HCT116 (cell line): ENCODE measurements at regions not wholly inside any gene's neighbourhood (a gene's known extent, or its start where the extent isn't known, plus 50 kb on each side); places are given as distances from the start of the nearest gene placed in this dataset.

Experiments used
- ATAC-seq: fragments of 200-7000 bp; cut with Tn5 transposase; 2 replicates; pipeline ENCODE4 v1.9.1; 2020; ENCODE audit warnings: mild to moderate bottlenecking, moderate library complexity
- BruUV-seq: library from RNA; stranded (reverse); fragments of 400-500 nt; replicated peaks from 2 replicates; lab custom pipeline; 2021; lab: Mats Ljungman, UMichigan
- CTCF ChIA-PET: fragments of 300-600 bp; sonication (Branson Sonifier 250); formaldehyde crosslinking; loops from one replicate; lab custom pipeline; 2021; ENCODE audit warnings: antibody characterized with exemption; lab: Charles Lee
- POLR2A ChIA-PET: fragments of 300-600, 350-600 bp; sonication (Branson Sonifier 250); formaldehyde crosslinking; loops from one replicate; lab custom pipeline; 2021; ENCODE audit warnings: antibody characterized with exemption; lab: Charles Lee
- RAD21 ChIA-PET, 2 experiments: fragments of 300-600 bp; sonication (Branson Sonifier 250); formaldehyde crosslinking; loops; one replicate each; lab custom pipeline; 2023; ENCODE audit warnings: low total read pairs in 2 of 2; ENCODE audit not compliant: uncharacterized antibody in 2 of 2, unreplicated experiment in 2 of 2, low non-redundant PET in 1 of 2; lab: Charles Lee
- DNase-seq: peaks from one replicate; pipeline ENCODE4 v3.0.0-alpha.2; 2010; ENCODE audit warnings: low read depth, low spot score
- H2AFZ ChIP-seq: fragments of 200-600 bp; shearing (Covaris generic), sonication (generic); 2 replicates; pipeline ENCODE4 v1.6.1; 2017; ENCODE audit warnings: low read depth, mixed run types, mixed read lengths, antibody characterized with exemption, low read length; ENCODE audit not compliant: poor library complexity, severe bottlenecking
- H3K27ac ChIP-seq: 2 replicates; pipeline ENCODE4 v1.5.1; 2012; ENCODE audit warnings: low read depth, low read length
- H3K27me3 ChIP-seq: fragments of 200-600 bp; sonication (generic); 2 replicates; pipeline ENCODE4 v1.6.1; 2016; ENCODE audit warnings: mixed run types, low read length, mixed read lengths; ENCODE audit not compliant: insufficient read depth
- H3K36me3 ChIP-seq, 2 experiments: fragments of 200-500 bp in 1 of 2; fragments of 200-600 bp in 1 of 2; sonication (Bioruptor generic) in 1 of 2; sonication (generic) in 1 of 2; 2 replicates each; pipeline versions ENCODE4 v1.5.1 to v1.6.1; 2014 to 2016; ENCODE audit warnings: low read length in 2 of 2, inconsistent platforms in 1 of 2, mixed read lengths in 1 of 2, mixed run types in 1 of 2; ENCODE audit not compliant: insufficient read depth in 2 of 2, control insufficient read depth in 1 of 2
- H3K4me1 ChIP-seq, 2 experiments: fragments of 200-600 bp in 1 of 2; sonication (generic) in 1 of 2; 2 replicates each; pipeline versions ENCODE4 v1.5.1 to v1.6.1; 2012 to 2017; ENCODE audit warnings: low read length in 2 of 2, inconsistent platforms in 1 of 2, mild to moderate bottlenecking in 1 of 2, mixed read lengths in 1 of 2, mixed run types in 1 of 2, moderate library complexity in 1 of 2; ENCODE audit not compliant: insufficient read depth in 2 of 2, control insufficient read depth in 1 of 2
- H3K4me2 ChIP-seq: fragments of 200-600 bp; sonication (generic); 2 replicates; pipeline ENCODE4 v1.6.1; 2017; ENCODE audit warnings: mixed run types, low read length, mixed read lengths
- H3K4me3 ChIP-seq, 2 experiments: fragments of 200-600 bp in 1 of 2; sonication (generic) in 1 of 2; replicated peaks in 1 of 2; 2 replicates each; pipeline ENCODE4 v1.5.1; 2011 to 2016; ENCODE audit warnings: low read length in 2 of 2, control low read depth in 1 of 2, low read depth in 1 of 2, mild to moderate bottlenecking in 1 of 2, mixed read lengths in 1 of 2, mixed run types in 1 of 2
- H3K79me2 ChIP-seq: fragments of 200-600 bp; sonication (generic); 2 replicates; pipeline ENCODE4 v1.6.1; 2017; ENCODE audit warnings: mild to moderate bottlenecking, mixed run types, low read length, moderate library complexity, mixed read lengths; ENCODE audit not compliant: insufficient read depth
- H3K9ac ChIP-seq: fragments of 200-600 bp; sonication (generic); 2 replicates; pipeline ENCODE4 v1.6.1; 2016; ENCODE audit warnings: low read length, mixed read lengths
- H3K9me2 ChIP-seq: fragments of 200-600 bp; sonication (generic), shearing (Covaris generic); 2 replicates; pipeline ENCODE4 v1.6.1; 2017; ENCODE audit warnings: mixed run types, mild to moderate bottlenecking, moderate library complexity; ENCODE audit not compliant: insufficient read depth
- H3K9me3 ChIP-seq, 2 experiments: fragments of 200-500 bp in 1 of 2; fragments of 200-600 bp in 1 of 2; sonication (Bioruptor generic) in 1 of 2; sonication (generic) in 1 of 2; 2 replicates each; pipeline ENCODE4 v1.6.1; 2014 to 2017; ENCODE audit warnings: low read length in 2 of 2, mixed read lengths in 2 of 2, inconsistent platforms in 1 of 2, low read depth in 1 of 2, mild to moderate bottlenecking in 1 of 2, mixed run types in 1 of 2, moderate library complexity in 1 of 2; ENCODE audit not compliant: control insufficient read depth in 1 of 2, insufficient read depth in 1 of 2
- H4K20me1 ChIP-seq: fragments of 200-600 bp; sonication (generic), shearing (Covaris generic); 2 replicates; pipeline ENCODE4 v1.6.1; 2017; ENCODE audit warnings: mixed run types, mild to moderate bottlenecking, moderate library complexity; ENCODE audit not compliant: insufficient read depth
- CBX3 ChIP-seq: IDR thresholded peaks from 2 replicates; pipeline ENCODE4 v1.6.1; 2012; ENCODE audit warnings: low read depth
- CEBPB ChIP-seq: IDR thresholded peaks from 2 replicates; pipeline ENCODE4 v1.6.1; 2012; ENCODE audit warnings: low read depth
- EGR1 ChIP-seq: IDR thresholded peaks from 2 replicates; pipeline ENCODE4 v1.6.1; 2012; ENCODE audit warnings: low read depth
- ELF1 ChIP-seq: IDR thresholded peaks from 2 replicates; pipeline ENCODE4 v1.6.1; 2012; ENCODE audit warnings: low read depth, borderline replicate concordance
- EZH2 ChIP-seq: fragments of 200-600 bp; sonication (generic); IDR thresholded peaks from 2 replicates; pipeline ENCODE4 v1.6.1; 2017; ENCODE audit warnings: antibody characterized with exemption, mixed run types
- EZH2phosphoT487 ChIP-seq: fragments of 200-600 bp; IDR thresholded peaks from 2 replicates; pipeline ENCODE4 v1.6.1; 2018; ENCODE audit warnings: antibody characterized with exemption, borderline replicate concordance
- JUND ChIP-seq: IDR thresholded peaks from 2 replicates; pipeline ENCODE4 v1.6.1; 2012
- POLR2A ChIP-seq: IDR thresholded peaks from 2 replicates; pipeline ENCODE4 v1.7.0; 2011; ENCODE audit warnings: borderline replicate concordance; ENCODE audit not compliant: insufficient read depth, insufficient read length; ENCODE audit errors: extremely low read depth
- POLR2AphosphoS5 ChIP-seq: IDR thresholded peaks from 2 replicates; pipeline ENCODE4 v1.6.1; 2011; ENCODE audit warnings: mild to moderate bottlenecking, low read depth, low read length, moderate library complexity
- RAD21 ChIP-seq: IDR thresholded peaks from 2 replicates; pipeline ENCODE4 v1.6.1; 2012; ENCODE audit warnings: low read depth, mild to moderate bottlenecking
- SIN3A ChIP-seq: IDR thresholded peaks from 2 replicates; pipeline ENCODE4 v1.6.1; 2012; ENCODE audit warnings: low read depth
- SP1 ChIP-seq: IDR thresholded peaks from 2 replicates; pipeline ENCODE4 v1.6.1; 2012; ENCODE audit warnings: low read depth
- SRF ChIP-seq: IDR thresholded peaks from 2 replicates; pipeline ENCODE4 v1.6.1; 2012; ENCODE audit warnings: low read depth
- TCF7L2 ChIP-seq: IDR thresholded peaks from 2 replicates; pipeline ENCODE4 v1.7.0; 2011; ENCODE audit warnings: borderline replicate concordance, inconsistent platforms; ENCODE audit not compliant: insufficient read depth, insufficient read length; ENCODE audit errors: extremely low read depth
- YY1 ChIP-seq: IDR thresholded peaks from 2 replicates; pipeline ENCODE4 v1.6.1; 2011; ENCODE audit warnings: low read length, low read depth, moderate library complexity, mild to moderate bottlenecking; ENCODE audit not compliant: insufficient replicate concordance; ENCODE audit errors: extremely low read depth
- ZFX ChIP-seq: fragments of 450-650 bp; IDR thresholded peaks from 2 replicates; pipeline ENCODE4 v1.6.1; 2017
- ZNF274 ChIP-seq: fragments of 200-500 bp; sonication (Bioruptor generic); IDR thresholded peaks from 2 replicates; pipeline ENCODE4 v1.6.1; 2014; ENCODE audit warnings: mild to moderate bottlenecking, low read depth, low read length, inconsistent platforms
- intact Hi-C: fragments of 100-400 bp; cut with micrococcal nuclease; formaldehyde crosslinking; loops from 2 replicates; pipeline ENCODE4 v1.10.0; 2022
- TF ChIP-seq, protein P1 (sequence below): IDR thresholded peaks from 2 replicates; pipeline ENCODE4 v1.6.1; 2012; ENCODE audit warnings: low read depth
- TF ChIP-seq, protein P2 (sequence below): IDR thresholded peaks from 2 replicates; pipeline ENCODE4 v1.6.1; 2012

DNA sequence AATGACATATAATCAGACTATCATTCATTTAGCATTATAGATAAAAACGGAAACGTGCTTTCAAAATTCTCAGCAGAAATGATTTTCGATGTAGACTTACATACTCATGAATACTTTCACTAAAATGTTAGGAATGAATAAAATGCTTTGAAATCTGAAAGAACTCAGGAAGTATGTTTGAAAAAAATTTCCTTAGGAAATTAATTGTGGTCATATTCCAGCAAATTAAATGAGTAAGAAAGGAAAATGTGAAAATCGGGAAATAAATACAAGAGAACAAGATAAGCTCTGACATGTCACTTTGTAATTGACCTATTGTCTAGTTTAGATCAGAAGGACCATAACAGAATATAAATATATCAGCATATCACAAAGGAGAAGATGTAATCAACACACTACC lies 981.0 kb upstream of the CDH2 start:
- ChIA-PET CTCF (no interaction called here), RAD21 (no interaction called here), POLR2A (no interaction called here)
- no peaks in the 10 kb centered on the region for H3K27me3 ChIP-seq
- H3K4me1 ChIP-seq = peaks cover 30 to 65% of the 10 kb centered on the region in 2 experiments
- H3K79me2 ChIP-seq = no peaks in the 10 kb centered on the region
- intact Hi-C loops = no loop called here
- H3K4me2 ChIP-seq = peak overlapping the region; percentile 40
- H3K27ac ChIP-seq = peak overlapping the region; percentile 15; the same call in 1 of the 2 replicates
- BruUV-seq = no TSS peak
- no peaks in the 10 kb centered on the region for H4K20me1 ChIP-seq
- H3K9me2 ChIP-seq = no peaks in the 10 kb centered on the region
- no peaks in the 10 kb centered on the region for H3K36me3 ChIP-seq
- peak overlapping the region; percentile 1; the same call in 1 of the 2 replicates for H3K9ac ChIP-seq
- TF ChIP-seq SIN3A (no peak), EZH2 (no peak), ELF1 (no peak), RAD21 (no peak), POLR2AphosphoS5 (no peak), EGR1 (no peak), ZFX (no peak), SP1 (no peak)
- no peak overlapping the region for H2AFZ ChIP-seq
- ATAC-seq (no peak), DNase-seq (no peak)
- H3K4me3 ChIP-seq = no peak overlapping the region
- no peaks in the 10 kb centered on the region for H3K9me3 ChIP-seq

DNA sequence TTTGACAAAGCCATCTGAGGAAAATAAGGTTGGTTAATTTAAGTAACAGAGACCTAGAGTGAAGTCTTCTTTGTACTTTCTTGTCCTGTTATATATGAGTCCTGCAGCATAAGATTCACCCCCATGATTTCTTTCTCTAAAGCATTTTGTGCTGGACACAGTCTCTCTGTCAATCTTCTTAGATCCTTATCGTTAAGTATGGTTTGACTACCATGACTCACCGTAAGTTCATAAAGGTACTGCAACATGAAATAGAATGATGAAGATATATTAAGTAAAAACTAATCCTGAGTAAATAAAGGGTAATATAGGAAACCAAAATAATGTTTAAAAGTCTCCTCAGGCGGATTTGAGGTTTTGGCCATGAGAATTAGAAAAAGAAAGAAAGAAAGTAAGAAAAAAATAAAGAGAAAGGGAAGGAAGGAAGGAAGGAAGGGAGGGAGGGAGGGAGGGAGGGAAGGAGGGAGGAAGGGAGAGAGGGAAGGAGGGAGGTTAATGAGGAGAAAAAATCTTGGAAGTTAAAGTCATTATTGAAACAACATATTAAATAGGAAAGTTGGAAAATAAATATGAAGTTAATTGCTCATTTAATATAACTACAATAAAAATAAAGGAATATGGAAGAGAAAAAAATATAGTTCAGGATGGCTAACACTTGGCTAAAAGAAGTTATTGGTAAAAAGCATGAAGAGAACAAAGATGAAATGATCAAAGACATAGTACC lies 980.3 kb upstream of the CDH2 start:
- Histone ChIP-seq H3K4me1 (peaks cover 28 to 61% of the 10 kb centered on the region in 2 experiments), H3K4me3 (peak overlapping the region; percentile 3 to 35; a peak in 3 of 4 replicates), H3K9me3 (no peaks in the 10 kb centered on the region), H3K27me3 (no peaks in the 10 kb centered on the region), H2AFZ (no peak overlapping the region), H3K27ac (peak overlapping the region; percentile 15; the same call in 1 of the 2 replicates), H3K79me2 (no peaks in the 10 kb centered on the region), H3K36me3 (no peaks in the 10 kb centered on the region), H3K4me2 (peak overlapping the region; percentile 66), H3K9me2 (no peaks in the 10 kb centered on the region), H4K20me1 (no peaks in the 10 kb centered on the region), H3K9ac (peak overlapping the region; percentile 31; the same call in 1 of the 2 replicates)
- ChIA-PET RAD21 (no interaction called here), CTCF (no interaction called here), POLR2A (no interaction called here)
- DNase-seq (peak; percentile 35), ATAC-seq (peak; percentile 64)
- intact Hi-C loops = no loop called here
- BruUV-seq = no TSS peak
- no peak for TF ChIP-seq EZH2
- no peak for TF ChIP-seq EZH2phosphoT487
- TF ChIP-seq YY1 = no peak
- TF ChIP-seq SP1 = peak; percentile 37; the same call in 1 of the 2 replicates
- TF ChIP-seq ZNF274 = no peak
- TF ChIP-seq CBX3 = no peak
- peak; percentile 52; the same call in 1 of the 2 replicates for TF ChIP-seq JUND
- TF ChIP-seq, protein P1, sequence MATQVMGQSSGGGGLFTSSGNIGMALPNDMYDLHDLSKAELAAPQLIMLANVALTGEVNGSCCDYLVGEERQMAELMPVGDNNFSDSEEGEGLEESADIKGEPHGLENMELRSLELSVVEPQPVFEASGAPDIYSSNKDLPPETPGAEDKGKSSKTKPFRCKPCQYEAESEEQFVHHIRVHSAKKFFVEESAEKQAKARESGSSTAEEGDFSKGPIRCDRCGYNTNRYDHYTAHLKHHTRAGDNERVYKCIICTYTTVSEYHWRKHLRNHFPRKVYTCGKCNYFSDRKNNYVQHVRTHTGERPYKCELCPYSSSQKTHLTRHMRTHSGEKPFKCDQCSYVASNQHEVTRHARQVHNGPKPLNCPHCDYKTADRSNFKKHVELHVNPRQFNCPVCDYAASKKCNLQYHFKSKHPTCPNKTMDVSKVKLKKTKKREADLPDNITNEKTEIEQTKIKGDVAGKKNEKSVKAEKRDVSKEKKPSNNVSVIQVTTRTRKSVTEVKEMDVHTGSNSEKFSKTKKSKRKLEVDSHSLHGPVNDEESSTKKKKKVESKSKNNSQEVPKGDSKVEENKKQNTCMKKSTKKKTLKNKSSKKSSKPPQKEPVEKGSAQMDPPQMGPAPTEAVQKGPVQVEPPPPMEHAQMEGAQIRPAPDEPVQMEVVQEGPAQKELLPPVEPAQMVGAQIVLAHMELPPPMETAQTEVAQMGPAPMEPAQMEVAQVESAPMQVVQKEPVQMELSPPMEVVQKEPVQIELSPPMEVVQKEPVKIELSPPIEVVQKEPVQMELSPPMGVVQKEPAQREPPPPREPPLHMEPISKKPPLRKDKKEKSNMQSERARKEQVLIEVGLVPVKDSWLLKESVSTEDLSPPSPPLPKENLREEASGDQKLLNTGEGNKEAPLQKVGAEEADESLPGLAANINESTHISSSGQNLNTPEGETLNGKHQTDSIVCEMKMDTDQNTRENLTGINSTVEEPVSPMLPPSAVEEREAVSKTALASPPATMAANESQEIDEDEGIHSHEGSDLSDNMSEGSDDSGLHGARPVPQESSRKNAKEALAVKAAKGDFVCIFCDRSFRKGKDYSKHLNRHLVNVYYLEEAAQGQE = no peak
- peak; percentile 64 for TF ChIP-seq TCF7L2
- TF ChIP-seq, protein P2, sequence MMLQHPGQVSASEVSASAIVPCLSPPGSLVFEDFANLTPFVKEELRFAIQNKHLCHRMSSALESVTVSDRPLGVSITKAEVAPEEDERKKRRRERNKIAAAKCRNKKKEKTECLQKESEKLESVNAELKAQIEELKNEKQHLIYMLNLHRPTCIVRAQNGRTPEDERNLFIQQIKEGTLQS = no peak
- peak; percentile 28; the same call in 1 of the 2 replicates for TF ChIP-seq CEBPB
- TF ChIP-seq ELF1 = no peak
- TF ChIP-seq SIN3A = no peak
- TF ChIP-seq POLR2A = no peak
- TF ChIP-seq SRF = no peak
- TF ChIP-seq ZFX = no peak
